HepG2 (cell line): ENCODE measurements at regions not wholly inside any gene's neighbourhood (a gene's known extent, or its start where the extent isn't known, plus 50 kb on each side); places are given as distances from the start of the nearest gene placed in this dataset.

Source experiments
- ATAC-seq: fragments of 200-7000 bp; cut with Tn5 transposase; 3 replicates; pipeline ENCODE4 v1.9.1; 2020; ENCODE audit warnings: mild to moderate bottlenecking, moderate library complexity
- BruUV-seq: library from RNA; stranded (reverse); fragments of 400-500 nt; replicated peaks from 2 replicates; lab custom pipeline; 2021; lab: Mats Ljungman, UMichigan
- CTCF ChIA-PET: fragments of 300-600 bp; formaldehyde crosslinking; extraction: SDS; loops from one replicate; lab custom pipeline; 2021; ENCODE audit warnings: low total read pairs, inconsistent platforms, low intra/inter-chr PET ratio; lab: Yijun Ruan, JAX
- POLR2A ChIA-PET: fragments of 350-600 bp; sonication (Branson Sonifier 250); formaldehyde crosslinking; loops from one replicate; lab custom pipeline; 2020; ENCODE audit warnings: antibody characterized with exemption, inconsistent platforms; lab: Yijun Ruan, JAX
- DNase-seq: peaks from one replicate; pipeline ENCODE4 v3.0.0-alpha.2; 2015; ENCODE audit warnings: low spot score
- FAIRE-seq: peaks from 3 replicates; lab custom pipeline; 2011; peaks lifted over from hg19 to GRCh38; lab: Jason Lieb, UNC
- H2AFZ ChIP-seq: one replicate; pipeline ENCODE4 v1.6.1; 2011; ENCODE audit warnings: low read length, inconsistent platforms
- H3K27ac ChIP-seq: fragments of 300-600 bp; 3 replicates; pipeline ENCODE4 v1.8.0; 2011; ENCODE audit warnings: mixed run types, mild to moderate bottlenecking, mixed read lengths, low read length, inconsistent platforms; ENCODE audit not compliant: insufficient read depth; ENCODE audit errors: extremely low read length
- H3K27me3 ChIP-seq, 2 experiments: fragments of 200-600 bp in 1 of 2; 2 replicates in 1 of 2; 3 replicates in 1 of 2; pipeline versions ENCODE4 v1.6.0 to v1.8.0; 2011; ENCODE audit warnings: low read length in 2 of 2, mild to moderate bottlenecking in 2 of 2, moderate library complexity in 2 of 2, inconsistent platforms in 1 of 2; ENCODE audit not compliant: insufficient read depth in 2 of 2, control insufficient read depth in 1 of 2
- H3K36me3 ChIP-seq, 2 experiments: fragments of 200-600 bp in 1 of 2; replicated peaks in 1 of 2; 2 replicates in 1 of 2; 3 replicates in 1 of 2; pipeline versions ENCODE4 v1.5.1 to v1.8.0; 2011; ENCODE audit warnings: low read length in 2 of 2, inconsistent platforms in 1 of 2; ENCODE audit not compliant: insufficient read depth in 2 of 2, control insufficient read depth in 1 of 2
- H3K4me1 ChIP-seq: 2 replicates; pipeline ENCODE4 v1.5.1; 2012; ENCODE audit warnings: low read length, inconsistent platforms; ENCODE audit not compliant: insufficient read depth
- H3K4me2 ChIP-seq: 2 replicates; pipeline ENCODE4 v1.6.0; 2011; ENCODE audit warnings: low read depth, low read length, inconsistent platforms
- H3K4me3 ChIP-seq, 3 experiments: fragments of 200-600 bp in 1 of 3; sonication (generic), shearing (Covaris generic) in 1 of 3; replicated peaks in 1 of 3; 2 replicates each; pipeline ENCODE4 v1.5.1; 2011 to 2016; ENCODE audit warnings: low read length in 3 of 3, inconsistent platforms in 2 of 3, low read depth in 2 of 3, mild to moderate bottlenecking in 2 of 3, control low read depth in 1 of 3, mixed read lengths in 1 of 3; ENCODE audit not compliant: insufficient read depth in 1 of 3
- H3K79me2 ChIP-seq: one replicate; pipeline ENCODE4 v1.6.1; 2011; ENCODE audit warnings: low read length, inconsistent platforms; ENCODE audit not compliant: insufficient read depth
- H3K9ac ChIP-seq: 2 replicates; pipeline ENCODE4 v1.6.0; 2011; ENCODE audit warnings: mild to moderate bottlenecking, low read depth, low read length, inconsistent platforms; ENCODE audit not compliant: insufficient read depth
- H3K9me3 ChIP-seq: 2 replicates; pipeline ENCODE4 v1.5.1; 2012; ENCODE audit warnings: mild to moderate bottlenecking, low read length
- H4K20me1 ChIP-seq: 2 replicates; pipeline ENCODE4 v1.6.0; 2011; ENCODE audit warnings: inconsistent platforms, mild to moderate bottlenecking, low read length, moderate library complexity; ENCODE audit not compliant: insufficient read depth
- CCAR2 ChIP-seq: fragments of 200-400 bp; formaldehyde crosslinking; optimal IDR thresholded peaks from 2 replicates; pipeline ENCODE3; 2018; ENCODE audit warnings: low read depth, mild to moderate bottlenecking, low read length, moderate library complexity
- ELF1 ChIP-seq: sonication (generic); formaldehyde crosslinking; IDR thresholded peaks from 2 replicates; pipeline ENCODE4 v1.4.0; 2020; ENCODE audit warnings: missing genetic modification reagents
- ESRRA ChIP-seq: sonication (generic); formaldehyde crosslinking; IDR thresholded peaks from 2 replicates; pipeline ENCODE4 v1.5.1; 2020; ENCODE audit warnings: mild to moderate bottlenecking, low read depth, missing genetic modification reagents
- HNRNPL ChIP-seq: fragments of 200-400 bp; formaldehyde crosslinking; IDR thresholded peaks from 2 replicates; pipeline ENCODE4 v1.6.1; 2017; ENCODE audit warnings: mild to moderate bottlenecking, low read depth, low read length
- MAFF ChIP-seq: IDR thresholded peaks from 2 replicates; pipeline ENCODE4 v1.6.1; 2011; ENCODE audit warnings: low read depth, low read length, improper control_type of control experiment
- PRPF4 ChIP-seq: fragments of 200-400 bp; formaldehyde crosslinking; IDR thresholded peaks from 2 replicates; pipeline ENCODE4 v1.6.1; 2016; ENCODE audit warnings: low read length, low read depth; ENCODE audit not compliant: poor library complexity, severe bottlenecking
- SAFB2 ChIP-seq: sonication (generic); formaldehyde crosslinking; IDR thresholded peaks from 2 replicates; pipeline ENCODE4 v1.5.1; 2020; ENCODE audit warnings: missing genetic modification reagents, low read depth, mild to moderate bottlenecking, borderline replicate concordance
- ZFP36L1 ChIP-seq: sonication (generic); formaldehyde crosslinking; IDR thresholded peaks from 2 replicates; pipeline ENCODE4 v1.8.0; 2022; ENCODE audit warnings: mild to moderate bottlenecking, missing genetic modification reagents, moderate library complexity
- ZIK1 ChIP-seq: sonication (generic); formaldehyde crosslinking; IDR thresholded peaks from 2 replicates; pipeline ENCODE4 v1.5.0; 2020; ENCODE audit warnings: mild to moderate bottlenecking, low read depth, missing genetic modification reagents, borderline replicate concordance
- WGBS: methylation state at CpG from one replicate; pipeline ENCODE4 v1.1.6; 2017; ENCODE audit warnings: low lambda C conversion rate; 5-methylcytosine and 5-hydroxymethylcytosine counted together
- in situ Hi-C: cut with HindIII; loops from 2 replicates; pipeline ENCODE4 v1.10.0; 2017; ENCODE audit warnings: low pct_unique_long_range_greater_than_20kb; ENCODE audit not compliant: extremely low pct_ligation_motif_present
- intact Hi-C: fragments of 100-400 bp; cut with micrococcal nuclease; formaldehyde crosslinking; loops from one replicate; pipeline ENCODE4 v1.10.0; 2022; ENCODE audit not compliant: unreplicated experiment

DNA sequence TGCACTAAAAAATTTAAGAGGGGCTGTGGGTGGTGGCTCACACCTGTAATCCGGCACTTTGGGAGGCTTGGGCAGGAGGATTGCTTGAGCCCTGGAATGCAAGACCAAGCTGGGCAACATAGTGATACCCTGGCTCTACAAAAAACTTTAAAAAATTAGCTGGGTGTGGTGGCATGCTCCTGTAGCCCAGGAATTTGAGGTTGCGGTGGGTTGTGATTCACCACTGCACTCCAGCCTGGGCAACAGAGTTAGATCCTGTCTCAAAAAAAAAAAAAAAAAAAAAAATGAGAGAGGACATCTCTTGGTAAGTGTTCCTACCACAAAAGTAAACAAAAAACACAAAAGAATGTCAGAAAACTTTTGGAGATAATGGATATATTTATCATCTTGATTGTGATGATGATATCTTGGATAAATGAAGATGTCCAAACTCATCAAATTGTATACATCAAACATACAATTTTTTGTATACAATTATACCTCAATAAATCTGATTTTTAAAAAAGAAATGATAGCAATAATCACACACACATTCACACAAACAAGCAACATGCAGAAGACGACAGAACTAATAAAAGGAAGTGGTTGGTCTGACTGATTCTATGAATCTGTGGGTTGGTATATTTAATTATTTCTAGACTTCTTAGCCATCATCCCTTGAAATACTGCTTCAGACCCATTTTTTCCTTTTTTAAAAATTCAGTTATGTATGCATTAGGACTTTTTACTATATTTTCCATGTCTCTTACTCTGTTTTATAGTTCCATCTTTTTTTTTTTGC lies 465.9 kb downstream of the PLA2G4A start (continued):
- no peak for TF ChIP-seq ZIK1
- TF ChIP-seq ESRRA = no peak

DNA sequence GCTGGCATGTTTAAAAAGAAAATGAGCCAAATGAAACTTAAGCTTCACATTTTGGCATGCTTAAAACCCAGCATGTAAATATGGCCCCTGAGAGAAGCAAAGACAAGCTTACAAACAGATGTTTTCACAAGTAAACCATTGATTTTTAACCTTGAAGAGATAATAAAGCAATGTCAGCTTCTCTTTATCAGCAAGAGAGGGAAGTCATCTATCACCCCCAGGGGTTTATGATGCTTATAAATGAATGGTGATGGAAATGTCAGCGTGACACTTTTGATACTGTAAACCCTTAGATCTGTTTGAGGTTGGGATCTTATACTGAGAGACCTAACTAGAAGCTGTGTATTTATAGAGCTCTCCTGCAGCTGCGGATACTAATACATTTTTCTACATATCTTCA lies 471.3 kb downstream of the PLA2G4A start:
- CTCF ChIA-PET = no interaction called here
- no peaks in the 10 kb centered on the region for H4K20me1 ChIP-seq
- no TSS peak for BruUV-seq
- DNase-seq = no peak
- H3K4me2 ChIP-seq = no peak overlapping the region
- no peak for ATAC-seq
- in situ Hi-C loops (no loop called here), intact Hi-C loops (no loop called here)
- no peaks in the 10 kb centered on the region for H3K9me3 ChIP-seq
- no peaks in the 10 kb centered on the region for H3K79me2 ChIP-seq
- FAIRE-seq = no peak
- no peak overlapping the region for H3K9ac ChIP-seq
- H2AFZ ChIP-seq = no peak overlapping the region
- H3K36me3 ChIP-seq = no peaks in the 10 kb centered on the region
- WGBS = 0% methylated on average over 2 of the region's 2 CpGs
- POLR2A ChIA-PET = no interaction called here
- no peak overlapping the region for H3K4me3 ChIP-seq
- H3K4me1 ChIP-seq = no peaks in the 10 kb centered on the region
- H3K27ac ChIP-seq = no peak overlapping the region
- TF ChIP-seq MAFF (no peak), ELF1 (CRISPR knock-in tag) (no peak), CCAR2 (no peak), PRPF4 (no peak), HNRNPL (no peak), ZFP36L1 (CRISPR knock-in tag) (no peak), SAFB2 (no peak)
- H3K27me3 ChIP-seq = no peaks in the 10 kb centered on the region
